ENCODE measurements at regions not wholly inside any gene's neighbourhood (a gene's known extent, or its start where the extent isn't known, plus 50 kb on each side); places are given as distances from the start of the nearest gene placed in this dataset.

GRCh38 chr4:27934871-27935270 is 1074.2 kb downstream of the STIM2 start:
- H3F3A ChIP-seq (ENCODE audit: insufficient read depth) = no peaks in the 10 kb centered on the region

GRCh38 chr4:27946799-27947198 is 1086.2 kb downstream of the STIM2 start:
- H3K9me2 ChIP-seq (ENCODE audit: insufficient read depth) = no peaks in the 10 kb centered on the region
- no peaks in the 10 kb centered on the region for H3K4me1 ChIP-seq (ENCODE audit: insufficient read depth)
- H3K4me3 ChIP-seq = no peak overlapping the region
- no peaks in the 10 kb centered on the region for H3K36me3 ChIP-seq (ENCODE audit: low read depth)
- no peak overlapping the region for H3K4me2 ChIP-seq (ENCODE audit: unreplicated experiment)
- DNase-seq = no peak
- H3K79me2 ChIP-seq (ENCODE audit: insufficient read depth) = no peaks in the 10 kb centered on the region
- no peak overlapping the region for H3K9ac ChIP-seq
- WGBS, 2 experiments (ENCODE audit: low coverage in 1 of 2, low lambda C conversion rate in 2 of 2, missing lambda C conversion rate in 2 of 2) = 27 to 30% methylated on average over 1 of the region's 1 CpG
- H4K20me1 ChIP-seq (ENCODE audit: insufficient read depth) = no peaks in the 10 kb centered on the region
- in situ Hi-C loops (cut with MboI) = no loop called here
- no peaks in the 10 kb centered on the region for H3F3A ChIP-seq (ENCODE audit: insufficient read depth)
- TF ChIP-seq EZH2 (IDR thresholded peaks at IDR 0.05; ENCODE audit: insufficient read depth, poor library complexity, severe bottlenecking) = no peak
- no peak for TF ChIP-seq EZH2phosphoT487 (IDR thresholded peaks at IDR 0.05; ENCODE audit: insufficient read depth, low read depth)
- H2AFZ ChIP-seq = no peak overlapping the region
- no peaks in the 10 kb centered on the region for H3K27me3 ChIP-seq (replicated peaks; ENCODE audit: insufficient read depth)
- H3K27ac ChIP-seq = no peak overlapping the region
- H3K9me3 ChIP-seq (ENCODE audit: low read depth) = peaks cover 3% of the 10 kb centered on the region

More at GRCh38 chr4:27934871-27935270, 1074.2 kb downstream of the STIM2 start:
- in situ Hi-C loops (cut with MboI) = no loop called here
- H3K9ac ChIP-seq = no peak overlapping the region
- H2AFZ ChIP-seq = no peak overlapping the region
- no peak for DNase-seq
- no peaks in the 10 kb centered on the region for H3K4me1 ChIP-seq (ENCODE audit: insufficient read depth)
- H3K4me2 ChIP-seq (ENCODE audit: unreplicated experiment) = no peak overlapping the region
- no peak for TF ChIP-seq EZH2phosphoT487 (IDR thresholded peaks at IDR 0.05; ENCODE audit: insufficient read depth, low read depth)
- TF ChIP-seq EZH2 (IDR thresholded peaks at IDR 0.05; ENCODE audit: insufficient read depth, poor library complexity, severe bottlenecking) = no peak
- H3K27ac ChIP-seq = no peak overlapping the region
- no peaks in the 10 kb centered on the region for H3K79me2 ChIP-seq (ENCODE audit: insufficient read depth)
- WGBS, 2 experiments (ENCODE audit: low coverage in 1 of 2, low lambda C conversion rate in 2 of 2, missing lambda C conversion rate in 2 of 2) = 0% methylated on average over 1 of the region's 1 CpG
- H3K9me2 ChIP-seq (ENCODE audit: insufficient read depth) = no peaks in the 10 kb centered on the region
- no peaks in the 10 kb centered on the region for H4K20me1 ChIP-seq (ENCODE audit: insufficient read depth)
- no peak overlapping the region for H3K4me3 ChIP-seq
- H3K9me3 ChIP-seq (ENCODE audit: low read depth) = no peaks in the 10 kb centered on the region
- H3K36me3 ChIP-seq (ENCODE audit: low read depth) = no peaks in the 10 kb centered on the region
- H3K27me3 ChIP-seq (replicated peaks; ENCODE audit: insufficient read depth) = no peaks in the 10 kb centered on the region

DNA sequence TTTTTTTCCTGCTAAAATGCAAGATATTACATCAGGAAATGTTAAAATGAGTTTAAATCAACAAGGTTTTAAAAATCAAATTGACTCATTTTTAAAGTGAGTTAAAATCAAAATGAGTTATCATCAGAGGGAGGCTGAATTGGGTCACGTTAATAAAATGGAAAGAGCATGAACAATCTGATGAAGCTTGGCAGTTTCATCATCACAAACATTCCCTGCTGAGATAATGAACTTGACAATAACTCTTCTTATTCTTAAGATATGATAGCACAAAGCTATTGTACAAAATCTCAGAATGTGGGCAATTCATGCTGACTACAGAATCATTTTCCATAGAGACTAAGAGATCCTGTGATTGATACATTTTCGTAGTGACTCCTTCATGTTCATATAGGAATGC is 1086.7 kb downstream of the STIM2 start:
- H3K9me3 ChIP-seq (ENCODE audit: low read depth) = peaks cover 6% of the 10 kb centered on the region
- no peak overlapping the region for H3K4me3 ChIP-seq
- H3K79me2 ChIP-seq (ENCODE audit: insufficient read depth) = no peaks in the 10 kb centered on the region
- no peaks in the 10 kb centered on the region for H3F3A ChIP-seq (ENCODE audit: insufficient read depth)
- H3K27ac ChIP-seq = no peak overlapping the region
- TF ChIP-seq EZH2phosphoT487 (IDR thresholded peaks at IDR 0.05; ENCODE audit: insufficient read depth, low read depth) = no peak
- no peak for TF ChIP-seq EZH2 (IDR thresholded peaks at IDR 0.05; ENCODE audit: insufficient read depth, poor library complexity, severe bottlenecking)
- no peak overlapping the region for H3K9ac ChIP-seq
- DNase-seq = no peak
- no peaks in the 10 kb centered on the region for H3K27me3 ChIP-seq (replicated peaks; ENCODE audit: insufficient read depth)
- in situ Hi-C loops (cut with MboI) = no loop called here
- H3K36me3 ChIP-seq (ENCODE audit: low read depth) = no peaks in the 10 kb centered on the region
- no peak overlapping the region for H3K4me2 ChIP-seq (ENCODE audit: unreplicated experiment)
- no peak overlapping the region for H2AFZ ChIP-seq
- no peaks in the 10 kb centered on the region for H4K20me1 ChIP-seq (ENCODE audit: insufficient read depth)
- no peaks in the 10 kb centered on the region for H3K9me2 ChIP-seq (ENCODE audit: insufficient read depth)
- no peaks in the 10 kb centered on the region for H3K4me1 ChIP-seq (ENCODE audit: insufficient read depth)
- 14 to 16% methylated on average over 2 of the region's 2 CpGs for WGBS, 2 experiments (ENCODE audit: low coverage in 1 of 2, low lambda C conversion rate in 2 of 2, missing lambda C conversion rate in 2 of 2)

- H4K20me1 ChIP-seq (ENCODE audit: insufficient read depth) = no peaks in the 10 kb centered on the region
- H3K9ac ChIP-seq = no peak overlapping the region
- H3K27ac ChIP-seq = no peak overlapping the region
- H3K27me3 ChIP-seq (replicated peaks; ENCODE audit: insufficient read depth) = no peaks in the 10 kb centered on the region
- no peak overlapping the region for H3K4me3 ChIP-seq
- DNase-seq = no peak
- H3K9me3 ChIP-seq (ENCODE audit: low read depth) = no peaks in the 10 kb centered on the region
- no peaks in the 10 kb centered on the region for H3K79me2 ChIP-seq (ENCODE audit: insufficient read depth)
- H3K4me2 ChIP-seq (ENCODE audit: unreplicated experiment) = no peak overlapping the region
- no peaks in the 10 kb centered on the region for H3K36me3 ChIP-seq (ENCODE audit: low read depth)
- TF ChIP-seq EZH2phosphoT487 (IDR thresholded peaks at IDR 0.05; ENCODE audit: insufficient read depth, low read depth) = no peak
- TF ChIP-seq EZH2 (IDR thresholded peaks at IDR 0.05; ENCODE audit: insufficient read depth, poor library complexity, severe bottlenecking) = no peak
- H3K9me2 ChIP-seq (ENCODE audit: insufficient read depth) = no peaks in the 10 kb centered on the region
- no peaks in the 10 kb centered on the region for H3K4me1 ChIP-seq (ENCODE audit: insufficient read depth)
- no peaks in the 10 kb centered on the region for H3F3A ChIP-seq (ENCODE audit: insufficient read depth)
- H2AFZ ChIP-seq = no peak overlapping the region
- in situ Hi-C loops (cut with MboI) = no loop called here
Observed at GRCh38 chr4:27964095-27964494, 1103.5 kb downstream of the STIM2 start.

- no peaks in the 10 kb centered on the region for H3K9me3 ChIP-seq (ENCODE audit: low read depth)
- H3K9me2 ChIP-seq (ENCODE audit: insufficient read depth) = no peaks in the 10 kb centered on the region
- no peaks in the 10 kb centered on the region for H3K36me3 ChIP-seq (ENCODE audit: low read depth)
- no peak overlapping the region for H3K9ac ChIP-seq
- no peak overlapping the region for H3K27ac ChIP-seq
- in situ Hi-C loops (cut with MboI) = no loop called here
- H2AFZ ChIP-seq = no peak overlapping the region
- H3K27me3 ChIP-seq (replicated peaks; ENCODE audit: insufficient read depth) = no peaks in the 10 kb centered on the region
- no peaks in the 10 kb centered on the region for H3K79me2 ChIP-seq (ENCODE audit: insufficient read depth)
- H3K4me1 ChIP-seq (ENCODE audit: insufficient read depth) = no peaks in the 10 kb centered on the region
- TF ChIP-seq EZH2phosphoT487 (IDR thresholded peaks at IDR 0.05; ENCODE audit: insufficient read depth, low read depth) (no peak), EZH2 (IDR thresholded peaks at IDR 0.05; ENCODE audit: insufficient read depth, poor library complexity, severe bottlenecking) (no peak)
- no peaks in the 10 kb centered on the region for H4K20me1 ChIP-seq (ENCODE audit: insufficient read depth)
- 17 to 22% methylated on average over 3 of the region's 3 CpGs for WGBS, 2 experiments (ENCODE audit: low coverage in 1 of 2, low lambda C conversion rate in 2 of 2, missing lambda C conversion rate in 2 of 2)
- no peak overlapping the region for H3K4me3 ChIP-seq
- H3F3A ChIP-seq (ENCODE audit: insufficient read depth) = no peaks in the 10 kb centered on the region
- no peak for DNase-seq
- no peak overlapping the region for H3K4me2 ChIP-seq (ENCODE audit: unreplicated experiment)
Observed at GRCh38 chr4:27966664-27967063, 1106.0 kb downstream of the STIM2 start.
